GM23338 (cell line): ENCODE measurements at regions not wholly inside any gene's neighbourhood (a gene's known extent, or its start where the extent isn't known, plus 50 kb on each side); places are given as distances from the start of the nearest gene placed in this dataset.

Experiments used
- ATAC-seq: fragments of 200-7000 bp; cut with Tn5 transposase; 3 replicates; pipeline ENCODE4 v1.9.1; 2020
- DNase-seq: peaks from one replicate; pipeline ENCODE4 v3.0.0-alpha.2; 2015; ENCODE audit warnings: low spot score
- H2AFZ ChIP-seq: fragments of 200-600 bp; sonication (generic); 2 replicates; pipeline ENCODE4 v1.8.0; 2016; ENCODE audit warnings: antibody characterized with exemption, mild to moderate bottlenecking, moderate library complexity
- H3F3A ChIP-seq: fragments of 200-600 bp; sonication (generic); replicated peaks from 2 replicates; pipeline ENCODE4 v1.8.0; 2017; ENCODE audit warnings: antibody characterized with exemption, mixed run types, low read depth
- H3K27ac ChIP-seq: fragments of 200-600 bp; sonication (generic); 2 replicates; pipeline ENCODE4 v1.6.1; 2016; ENCODE audit warnings: low read depth
- H3K27me3 ChIP-seq: fragments of 200-600 bp; sonication (generic); 2 replicates; pipeline ENCODE4 v1.8.0; 2016; ENCODE audit warnings: mild to moderate bottlenecking, mixed run types, moderate library complexity; ENCODE audit not compliant: insufficient read depth
- H3K36me3 ChIP-seq: fragments of 200-600 bp; sonication (generic); 2 replicates; pipeline ENCODE4 v1.8.0; 2016; ENCODE audit warnings: mild to moderate bottlenecking; ENCODE audit not compliant: insufficient read depth
- H3K4me1 ChIP-seq: fragments of 200-600 bp; sonication (generic); 2 replicates; pipeline ENCODE4 v1.8.0; 2016; ENCODE audit warnings: mild to moderate bottlenecking, moderate library complexity; ENCODE audit not compliant: insufficient read depth
- H3K4me2 ChIP-seq: fragments of 200-600 bp; sonication (generic); 2 replicates; pipeline ENCODE4 v1.7.1; 2017; ENCODE audit warnings: mixed run types
- H3K4me3 ChIP-seq: fragments of 200-600 bp; sonication (generic); 2 replicates; pipeline ENCODE4 v1.6.1; 2016; ENCODE audit warnings: mixed run types
- H3K79me2 ChIP-seq: fragments of 200-600 bp; sonication (generic); replicated peaks from 2 replicates; pipeline ENCODE4 v1.8.0; 2017; ENCODE audit warnings: mild to moderate bottlenecking; ENCODE audit not compliant: insufficient read depth
- H3K9me2 ChIP-seq: fragments of 200-600 bp; sonication (generic); 2 replicates; pipeline ENCODE4 v1.8.0; 2017; ENCODE audit not compliant: insufficient read depth
- H4K20me1 ChIP-seq: fragments of 200-600 bp; sonication (generic); replicated peaks from 2 replicates; pipeline ENCODE4 v1.8.0; 2017; ENCODE audit warnings: mild to moderate bottlenecking; ENCODE audit not compliant: insufficient read depth
- H3K27ac Mint-ChIP-seq: 2 replicates; pipeline ENCODE4 v1.8.0; 2020; ENCODE audit warnings: inconsistent platforms, mild to moderate bottlenecking, moderate library complexity, mixed read lengths
- H3K27me3 Mint-ChIP-seq: 3 replicates; pipeline ENCODE4 v1.8.0; 2022; ENCODE audit warnings: low read depth, mild to moderate bottlenecking, moderate library complexity, mixed read lengths, inconsistent platforms; ENCODE audit not compliant: insufficient read depth, poor library complexity
- H3K36me3 Mint-ChIP-seq: 3 replicates; pipeline ENCODE4 v1.8.0; 2021; ENCODE audit warnings: low read depth, mild to moderate bottlenecking, inconsistent platforms, moderate library complexity, mixed read lengths
- H3K4me1 Mint-ChIP-seq: 3 replicates; pipeline ENCODE4 v1.8.0; 2020; ENCODE audit warnings: mild to moderate bottlenecking, inconsistent platforms, mixed read lengths
- H3K4me3 Mint-ChIP-seq: 3 replicates; pipeline ENCODE4 v1.8.0; 2021; ENCODE audit warnings: moderate library complexity, mild to moderate bottlenecking, inconsistent platforms, mixed read lengths
- H3K9me3 Mint-ChIP-seq: 3 replicates; pipeline ENCODE4 v1.8.0; 2020; ENCODE audit warnings: moderate library complexity, mild to moderate bottlenecking, inconsistent platforms, mixed read lengths
- CREB1 ChIP-seq: fragments of 250-450 bp; sonication (Bioruptor Pico); IDR thresholded peaks from 2 replicates; pipeline ENCODE4 v1.5.0; 2020; ENCODE audit warnings: low read depth, mild to moderate bottlenecking, moderate library complexity
- CTCF ChIP-seq, 2 experiments: fragments of 200-600 bp in 1 of 2; sonication (generic) in 1 of 2; conservative IDR thresholded peaks; 2 replicates each; pipeline versions ENCODE4 v1.5.1 to v1.6.1; 2016 to 2017; ENCODE audit warnings: antibody characterized with exemption in 2 of 2, low read depth in 2 of 2, mild to moderate bottlenecking in 2 of 2, moderate library complexity in 1 of 2
- ETS1 ChIP-seq: IDR thresholded peaks from 2 replicates; pipeline ENCODE4 v1.6.1; 2016; ENCODE audit warnings: antibody characterized with exemption
- EZH2 ChIP-seq: fragments of 200-600 bp; sonication (generic); IDR thresholded peaks from one replicate; pipeline ENCODE4 v1.8.0; 2017; ENCODE audit warnings: antibody characterized with exemption, mild to moderate bottlenecking, low read depth; ENCODE audit not compliant: unreplicated experiment
- EZH2phosphoT487 ChIP-seq: fragments of 200-600 bp; sonication (generic); IDR thresholded peaks from one replicate; pipeline ENCODE4 v1.8.1; 2018; ENCODE audit warnings: antibody characterized with exemption; ENCODE audit not compliant: unreplicated experiment
- NANOG ChIP-seq: IDR thresholded peaks from 2 replicates; pipeline ENCODE4 v1.6.1; 2016; ENCODE audit warnings: antibody characterized with exemption, borderline replicate concordance
- STAT1 ChIP-seq: IDR thresholded peaks from one replicate; pipeline ENCODE4 v1.6.1; 2016; ENCODE audit warnings: antibody characterized with exemption; ENCODE audit not compliant: unreplicated experiment
- ZNF114 ChIP-seq: fragments of 250-450 bp; sonication (Bioruptor Pico); IDR thresholded peaks from 2 replicates; pipeline ENCODE4 v1.5.0; 2020; ENCODE audit warnings: mild to moderate bottlenecking, moderate library complexity
- ZNF331 ChIP-seq: fragments of 250-450 bp; sonication (Bioruptor Pico); IDR thresholded peaks from 2 replicates; pipeline ENCODE4 v1.5.0; 2020; ENCODE audit warnings: low read depth, mild to moderate bottlenecking, moderate library complexity
- TF ChIP-seq, protein P1 (sequence below): IDR thresholded peaks from one replicate; pipeline ENCODE4 v1.6.1; 2018; ENCODE audit warnings: antibody characterized with exemption; ENCODE audit not compliant: unreplicated experiment

GRCh38 chr18:78054801-78055200 lies 805.2 kb downstream of the GALR1 start (continued):
- TF ChIP-seq, protein P1, sequence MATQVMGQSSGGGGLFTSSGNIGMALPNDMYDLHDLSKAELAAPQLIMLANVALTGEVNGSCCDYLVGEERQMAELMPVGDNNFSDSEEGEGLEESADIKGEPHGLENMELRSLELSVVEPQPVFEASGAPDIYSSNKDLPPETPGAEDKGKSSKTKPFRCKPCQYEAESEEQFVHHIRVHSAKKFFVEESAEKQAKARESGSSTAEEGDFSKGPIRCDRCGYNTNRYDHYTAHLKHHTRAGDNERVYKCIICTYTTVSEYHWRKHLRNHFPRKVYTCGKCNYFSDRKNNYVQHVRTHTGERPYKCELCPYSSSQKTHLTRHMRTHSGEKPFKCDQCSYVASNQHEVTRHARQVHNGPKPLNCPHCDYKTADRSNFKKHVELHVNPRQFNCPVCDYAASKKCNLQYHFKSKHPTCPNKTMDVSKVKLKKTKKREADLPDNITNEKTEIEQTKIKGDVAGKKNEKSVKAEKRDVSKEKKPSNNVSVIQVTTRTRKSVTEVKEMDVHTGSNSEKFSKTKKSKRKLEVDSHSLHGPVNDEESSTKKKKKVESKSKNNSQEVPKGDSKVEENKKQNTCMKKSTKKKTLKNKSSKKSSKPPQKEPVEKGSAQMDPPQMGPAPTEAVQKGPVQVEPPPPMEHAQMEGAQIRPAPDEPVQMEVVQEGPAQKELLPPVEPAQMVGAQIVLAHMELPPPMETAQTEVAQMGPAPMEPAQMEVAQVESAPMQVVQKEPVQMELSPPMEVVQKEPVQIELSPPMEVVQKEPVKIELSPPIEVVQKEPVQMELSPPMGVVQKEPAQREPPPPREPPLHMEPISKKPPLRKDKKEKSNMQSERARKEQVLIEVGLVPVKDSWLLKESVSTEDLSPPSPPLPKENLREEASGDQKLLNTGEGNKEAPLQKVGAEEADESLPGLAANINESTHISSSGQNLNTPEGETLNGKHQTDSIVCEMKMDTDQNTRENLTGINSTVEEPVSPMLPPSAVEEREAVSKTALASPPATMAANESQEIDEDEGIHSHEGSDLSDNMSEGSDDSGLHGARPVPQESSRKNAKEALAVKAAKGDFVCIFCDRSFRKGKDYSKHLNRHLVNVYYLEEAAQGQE, result no peak
- TF ChIP-seq ETS1, result no peak
- no peak for TF ChIP-seq EZH2
- TF ChIP-seq NANOG, result no peak
- TF ChIP-seq CTCF (conservative IDR thresholded peaks at IDR 0.05; ENCODE audit: low read depth in 2 of 2), result no peak
- no peak for TF ChIP-seq EZH2phosphoT487
- no peak for TF ChIP-seq CREB1 (CRISPR knock-in tag)

DNA sequence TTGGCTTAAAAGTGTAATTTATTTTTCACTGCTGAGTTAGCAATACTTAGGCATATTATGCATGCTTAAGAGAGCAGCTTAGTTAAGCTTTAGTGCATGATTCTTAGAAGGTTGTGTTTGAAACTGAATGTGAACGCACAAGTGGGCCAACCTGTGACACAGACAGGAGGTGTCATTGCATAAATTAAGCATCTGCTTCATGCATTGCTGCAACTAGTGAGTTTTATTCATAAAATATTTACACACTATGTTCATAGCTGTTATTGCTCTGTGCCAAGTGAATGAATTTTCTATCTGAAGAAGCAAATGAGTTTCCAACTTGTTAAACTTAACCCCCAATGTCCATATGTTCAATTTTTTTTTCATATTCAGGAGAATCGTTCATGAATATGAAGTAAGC lies 806.4 kb downstream of the GALR1 start:
- Histone ChIP-seq H3K4me1 (no peaks in the 10 kb centered on the region), H3K4me2 (no peak overlapping the region), H3K36me3 (no peaks in the 10 kb centered on the region; the same call in 1 of the 2 replicates), H3K27me3 (no peaks in the 10 kb centered on the region), H3K4me3 (no peak overlapping the region), H2AFZ (no peak overlapping the region), H3K27ac (no peak overlapping the region), H3K79me2 (no peaks in the 10 kb centered on the region), H4K20me1 (no peaks in the 10 kb centered on the region), H3K9me2 (no peaks in the 10 kb centered on the region), H3F3A (no peaks in the 10 kb centered on the region)
- ATAC-seq, result no peak
- Mint-ChIP-seq H3K36me3 (peaks cover 26% of the 10 kb centered on the region), H3K4me3 (no peak overlapping the region), H3K27me3 (peaks cover 2% of the 10 kb centered on the region), H3K4me1 (no peaks in the 10 kb centered on the region), H3K9me3 (peaks cover 96% of the 10 kb centered on the region), H3K27ac (no peak overlapping the region)
- no peak for DNase-seq
- TF ChIP-seq, protein P1, result no peak
- TF ChIP-seq STAT1 (no peak), EZH2 (no peak), ZNF331 (no peak), NANOG (no peak), ZNF114 (CRISPR knock-in tag) (no peak), CREB1 (CRISPR knock-in tag) (no peak)
